H9 (cell line): ENCODE measurements at regions not wholly inside any gene's neighbourhood (a gene's known extent, or its start where the extent isn't known, plus 50 kb on each side); places are given as distances from the start of the nearest gene placed in this dataset.

Source experiments
- DNase-seq: peaks from one replicate; pipeline ENCODE4 v3.0.0-alpha.2; 2017
- H2AFZ ChIP-seq: one replicate; pipeline ENCODE4 v1.6.1; 2013; ENCODE audit warnings: mild to moderate bottlenecking, low read length, control low read depth, moderate library complexity
- H2AK5ac ChIP-seq: 2 replicates; pipeline ENCODE4 v1.6.1; 2013; ENCODE audit warnings: low read length, control low read depth, mixed read lengths; ENCODE audit not compliant: insufficient read length
- H2BK120ac ChIP-seq: one replicate; pipeline ENCODE4 v1.6.1; 2013; ENCODE audit warnings: low read depth, mild to moderate bottlenecking, low read length, control low read depth, inconsistent platforms; ENCODE audit not compliant: poor library complexity, severe bottlenecking
- H2BK12ac ChIP-seq: 2 replicates; pipeline ENCODE4 v1.6.1; 2013; ENCODE audit warnings: low read length, control low read depth, mixed read lengths, low read depth; ENCODE audit not compliant: insufficient read length
- H2BK15ac ChIP-seq: 2 replicates; pipeline ENCODE4 v1.6.1; 2013; ENCODE audit warnings: low read depth, low read length, control low read depth
- H2BK20ac ChIP-seq: one replicate; pipeline ENCODE4 v1.6.1; 2013; ENCODE audit warnings: low read depth, mild to moderate bottlenecking, low read length, control low read depth, inconsistent platforms; ENCODE audit not compliant: poor library complexity, severe bottlenecking
- H2BK5ac ChIP-seq: 2 replicates; pipeline ENCODE4 v1.6.1; 2013; ENCODE audit warnings: low read length, control low read depth, mixed read lengths; ENCODE audit not compliant: insufficient read length
- H3K14ac ChIP-seq: 2 replicates; pipeline ENCODE4 v1.6.1; 2013; ENCODE audit warnings: low read length, control low read depth; ENCODE audit not compliant: insufficient read depth
- H3K18ac ChIP-seq: 2 replicates; pipeline ENCODE4 v1.6.1; 2013; ENCODE audit warnings: low read depth, mild to moderate bottlenecking, mixed read lengths, low read length, control low read depth; ENCODE audit not compliant: insufficient read length
- H3K23ac ChIP-seq: 2 replicates; pipeline ENCODE4 v1.6.1; 2013; ENCODE audit warnings: low read length, control low read depth, mixed read lengths, low read depth; ENCODE audit not compliant: insufficient read length
- H3K23me2 ChIP-seq: 2 replicates; pipeline ENCODE4 v1.6.1; 2013; ENCODE audit warnings: low read depth, mild to moderate bottlenecking, mixed read lengths, low read length, control low read depth; ENCODE audit not compliant: insufficient read length, poor library complexity, severe bottlenecking
- H3K27ac ChIP-seq: 2 replicates; pipeline ENCODE4 v1.5.1; 2013; ENCODE audit warnings: low read length, control low read depth, mixed read lengths, low read depth; ENCODE audit not compliant: insufficient read length
- H3K27me3 ChIP-seq: 2 replicates; pipeline ENCODE4 v1.6.1; 2013; ENCODE audit warnings: low read length, control low read depth, inconsistent platforms; ENCODE audit not compliant: insufficient read depth
- H3K4ac ChIP-seq: 2 replicates; pipeline ENCODE4 v1.6.1; 2013; ENCODE audit warnings: low read depth, mild to moderate bottlenecking, control low read depth, inconsistent platforms, low read length, moderate library complexity
- H3K4me1 ChIP-seq: 2 replicates; pipeline ENCODE4 v1.6.1; 2013; ENCODE audit warnings: low read length, control low read depth, inconsistent platforms; ENCODE audit not compliant: insufficient read depth
- H3K4me2 ChIP-seq: 2 replicates; pipeline ENCODE4 v1.6.1; 2013; ENCODE audit warnings: low read length, control low read depth, mixed read lengths; ENCODE audit not compliant: insufficient read length, insufficient read depth
- H3K56ac ChIP-seq: 2 replicates; pipeline ENCODE4 v1.6.1; 2013; ENCODE audit warnings: low read depth, mild to moderate bottlenecking, mixed read lengths, low read length, control low read depth; ENCODE audit not compliant: insufficient read length
- H3K79me1 ChIP-seq: 2 replicates; pipeline ENCODE4 v1.6.1; 2013; ENCODE audit warnings: low read depth, mild to moderate bottlenecking, moderate library complexity, low read length, control low read depth, inconsistent platforms; ENCODE audit not compliant: insufficient read depth, poor library complexity, severe bottlenecking
- H3K79me2 ChIP-seq: 2 replicates; pipeline ENCODE4 v1.6.1; 2013; ENCODE audit warnings: low read length, control low read depth, inconsistent platforms; ENCODE audit not compliant: insufficient read depth
- H3K9ac ChIP-seq: 2 replicates; pipeline ENCODE4 v1.6.1; 2013; ENCODE audit warnings: low read length, control low read depth, mixed read lengths; ENCODE audit not compliant: insufficient read length; ENCODE audit errors: extremely low read depth
- H3K9me3 ChIP-seq: one replicate; pipeline ENCODE4 v1.6.1; 2013; ENCODE audit warnings: low read depth, low read length, inconsistent platforms; ENCODE audit not compliant: control insufficient read depth
- H3T11ph ChIP-seq: one replicate; pipeline ENCODE4 v1.6.1; 2013; ENCODE audit warnings: mild to moderate bottlenecking, low read length, control low read depth, inconsistent platforms
- H4K20me1 ChIP-seq: one replicate; pipeline ENCODE4 v1.6.1; 2013; ENCODE audit not compliant: control insufficient read depth, insufficient read length, insufficient read depth
- H4K5ac ChIP-seq: 2 replicates; pipeline ENCODE4 v1.6.1; 2013; ENCODE audit warnings: low read depth, mild to moderate bottlenecking, mixed read lengths, low read length, control low read depth; ENCODE audit not compliant: insufficient read length
- H4K8ac ChIP-seq: replicated peaks from 2 replicates; pipeline ENCODE4 v1.6.1; 2013; ENCODE audit warnings: low read length, control low read depth, mixed read lengths, low read depth; ENCODE audit not compliant: insufficient read length
- H4K91ac ChIP-seq: 2 replicates; pipeline ENCODE4 v1.6.1; 2013; ENCODE audit warnings: low read depth, mild to moderate bottlenecking, moderate library complexity, mixed read lengths, low read length, control low read depth; ENCODE audit not compliant: insufficient read length
- H3K27ac Mint-ChIP-seq, 3 experiments: 2 replicates in 2 of 3; 3 replicates in 1 of 3; pipeline ENCODE4 v1.8.0; 2020 to 2021; ENCODE audit warnings: mixed read lengths in 3 of 3, mild to moderate bottlenecking in 1 of 3, moderate library complexity in 1 of 3
- H3K27me3 Mint-ChIP-seq: 2 replicates; pipeline ENCODE4 v1.8.0; 2021; ENCODE audit warnings: low read depth, mild to moderate bottlenecking, moderate library complexity, mixed read lengths
- H3K36me3 Mint-ChIP-seq, 3 experiments: 2 replicates in 2 of 3; 3 replicates in 1 of 3; pipeline ENCODE4 v1.8.0; 2020 to 2021; ENCODE audit warnings: low read depth in 3 of 3, mixed read lengths in 3 of 3; ENCODE audit not compliant: insufficient read depth in 1 of 3
- H3K4me1 Mint-ChIP-seq, 2 experiments: 2 replicates each; pipeline ENCODE4 v1.8.0; 2020; ENCODE audit warnings: mixed read lengths in 2 of 2
- H3K4me3 Mint-ChIP-seq, 2 experiments: 2 replicates in 1 of 2; 3 replicates in 1 of 2; pipeline ENCODE4 v1.8.0; 2020 to 2021; ENCODE audit warnings: mild to moderate bottlenecking in 2 of 2, mixed read lengths in 2 of 2, moderate library complexity in 1 of 2
- H3K9me3 Mint-ChIP-seq, 2 experiments: 2 replicates in 1 of 2; 3 replicates in 1 of 2; pipeline ENCODE4 v1.8.0; 2020; ENCODE audit warnings: mild to moderate bottlenecking in 2 of 2, mixed read lengths in 2 of 2, moderate library complexity in 1 of 2
- WGBS: extraction: QIAGEN DNeasy Blood & Tissue Kit; methylation state at CpG from one replicate; pipeline ENCODE4 v1.1.7; 2013; ENCODE audit warnings: missing lambda C conversion rate, low lambda C conversion rate, mixed read lengths; ENCODE audit not compliant: insufficient read length; ENCODE audit errors: extremely low coverage; 5-methylcytosine and 5-hydroxymethylcytosine counted together
- TF ChIP-seq, protein P1 (sequence below): fragments of 200-600 bp; sonication (generic); conservative IDR thresholded peaks from 3 replicates; pipeline ENCODE4 v1.8.0; 2021; ENCODE audit warnings: antibody characterized with exemption, mild to moderate bottlenecking

DNA sequence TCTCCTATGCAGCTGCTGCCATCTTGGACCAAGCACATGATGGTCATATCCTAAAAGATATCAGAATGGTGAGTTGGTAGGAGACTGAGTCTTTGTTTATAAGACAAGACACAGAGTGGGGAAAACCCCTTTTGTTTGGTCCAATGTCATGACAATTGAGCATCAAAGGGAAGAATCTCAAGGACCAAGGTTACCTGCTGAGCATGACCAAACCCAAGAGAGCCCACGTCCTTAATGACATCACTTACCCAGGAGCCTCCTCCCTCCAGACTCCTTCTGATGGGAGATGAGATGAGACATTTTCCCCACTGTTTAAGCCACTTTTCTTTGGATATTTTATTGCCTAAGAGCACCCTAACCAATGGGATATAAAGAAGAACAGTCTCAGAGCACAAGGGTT lies 478.1 kb downstream of the NPIPA7 start:
- H2BK20ac ChIP-seq, result no peak overlapping the region
- peaks cover 5% of the 10 kb centered on the region; the same call in 1 of the 2 replicates for H3K4me1 ChIP-seq
- H3K79me1 ChIP-seq, result no peaks in the 10 kb centered on the region
- H2AFZ ChIP-seq, result no peak overlapping the region
- TF ChIP-seq, protein P1, sequence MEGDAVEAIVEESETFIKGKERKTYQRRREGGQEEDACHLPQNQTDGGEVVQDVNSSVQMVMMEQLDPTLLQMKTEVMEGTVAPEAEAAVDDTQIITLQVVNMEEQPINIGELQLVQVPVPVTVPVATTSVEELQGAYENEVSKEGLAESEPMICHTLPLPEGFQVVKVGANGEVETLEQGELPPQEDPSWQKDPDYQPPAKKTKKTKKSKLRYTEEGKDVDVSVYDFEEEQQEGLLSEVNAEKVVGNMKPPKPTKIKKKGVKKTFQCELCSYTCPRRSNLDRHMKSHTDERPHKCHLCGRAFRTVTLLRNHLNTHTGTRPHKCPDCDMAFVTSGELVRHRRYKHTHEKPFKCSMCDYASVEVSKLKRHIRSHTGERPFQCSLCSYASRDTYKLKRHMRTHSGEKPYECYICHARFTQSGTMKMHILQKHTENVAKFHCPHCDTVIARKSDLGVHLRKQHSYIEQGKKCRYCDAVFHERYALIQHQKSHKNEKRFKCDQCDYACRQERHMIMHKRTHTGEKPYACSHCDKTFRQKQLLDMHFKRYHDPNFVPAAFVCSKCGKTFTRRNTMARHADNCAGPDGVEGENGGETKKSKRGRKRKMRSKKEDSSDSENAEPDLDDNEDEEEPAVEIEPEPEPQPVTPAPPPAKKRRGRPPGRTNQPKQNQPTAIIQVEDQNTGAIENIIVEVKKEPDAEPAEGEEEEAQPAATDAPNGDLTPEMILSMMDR, result no peak
- no CpG with 5 or more reads among the region's 1 CpG for WGBS
- Mint-ChIP-seq H3K9me3 (no peaks in the 10 kb centered on the region), H3K4me1 (peaks cover 17 to 19% of the 10 kb centered on the region in 2 experiments), H3K27ac (no peak overlapping the region), H3K4me3 (no peak overlapping the region), H3K27me3 (peaks cover 2% of the 10 kb centered on the region; the same call in 1 of the 2 replicates), H3K36me3 (no peaks in the 10 kb centered on the region)
- H3K9ac ChIP-seq, result no peak overlapping the region
- H2AK5ac ChIP-seq, result no peak overlapping the region
- H3K14ac ChIP-seq, result no peak overlapping the region
- no peak overlapping the region for H2BK12ac ChIP-seq
- H4K5ac ChIP-seq, result no peak overlapping the region
- H3K4ac ChIP-seq, result no peak overlapping the region
- no peaks in the 10 kb centered on the region for H3K79me2 ChIP-seq
- H3K56ac ChIP-seq, result no peak overlapping the region
- no peak overlapping the region for H4K91ac ChIP-seq
- no peak for DNase-seq
- H3K18ac ChIP-seq, result no peak overlapping the region
- no peak overlapping the region for H3T11ph ChIP-seq
- no peaks in the 10 kb centered on the region for H3K23me2 ChIP-seq
- no peaks in the 10 kb centered on the region for H3K27me3 ChIP-seq
- H2BK5ac ChIP-seq, result no peak overlapping the region
- no peak overlapping the region for H3K4me2 ChIP-seq
- H3K27ac ChIP-seq, result no peak overlapping the region
- H3K23ac ChIP-seq, result no peak overlapping the region
- no peaks in the 10 kb centered on the region for H3K9me3 ChIP-seq
- H4K20me1 ChIP-seq, result no peaks in the 10 kb centered on the region
- H2BK15ac ChIP-seq, result no peak overlapping the region
- H4K8ac ChIP-seq, result no peak overlapping the region
- H2BK120ac ChIP-seq, result no peak overlapping the region
